ENCODE measurements at regions not wholly inside any gene's neighbourhood (a gene's known extent, or its start where the extent isn't known, plus 50 kb on each side); places are given as distances from the start of the nearest gene placed in this dataset.

DNA sequence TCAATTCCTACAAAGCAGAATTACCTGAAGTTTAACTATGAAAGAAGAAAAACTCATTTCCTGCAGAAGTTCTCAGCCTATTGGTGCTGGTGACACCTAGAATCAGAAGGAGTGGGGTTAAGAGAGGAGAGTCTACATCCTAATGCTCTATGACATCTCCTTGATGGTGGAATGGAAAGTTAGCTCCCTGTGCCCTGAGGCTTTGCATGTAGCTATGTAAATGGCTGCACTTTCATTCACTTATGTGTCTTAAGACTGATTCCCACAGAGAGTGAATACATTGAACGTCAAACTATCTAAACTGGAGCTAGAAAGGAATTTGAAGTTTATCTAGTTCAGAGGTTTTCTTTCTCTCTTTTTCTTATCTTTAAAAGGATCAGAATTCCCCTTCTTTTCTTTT is 52.1 kb upstream of the ADRB2 start:
- H3K4me3 ChIP-seq (ENCODE audit: low read depth, low read length): no peak overlapping the region
- DNase-seq (ENCODE audit: low read depth): no peak

DNA sequence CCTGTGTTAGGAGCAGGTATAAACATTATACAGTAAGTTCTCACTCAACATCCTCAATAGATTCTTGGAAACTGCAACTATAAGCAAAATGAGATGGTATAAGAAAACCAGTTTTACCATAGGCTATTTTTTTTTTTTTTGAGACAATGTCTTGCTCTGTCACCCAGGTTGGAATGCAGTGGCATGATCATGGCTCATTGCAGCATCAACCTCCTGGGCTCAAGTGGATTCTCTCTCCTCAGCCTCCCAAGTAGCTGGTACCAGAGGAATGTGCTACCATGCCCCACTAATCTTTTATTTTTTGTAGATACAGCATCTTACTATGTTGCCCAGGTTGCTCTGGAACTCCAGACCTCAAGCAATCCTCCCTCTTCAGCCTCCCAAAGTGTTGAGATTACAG is 50.1 kb upstream of the ADRB2 start:
- TF ChIP-seq, protein P1, sequence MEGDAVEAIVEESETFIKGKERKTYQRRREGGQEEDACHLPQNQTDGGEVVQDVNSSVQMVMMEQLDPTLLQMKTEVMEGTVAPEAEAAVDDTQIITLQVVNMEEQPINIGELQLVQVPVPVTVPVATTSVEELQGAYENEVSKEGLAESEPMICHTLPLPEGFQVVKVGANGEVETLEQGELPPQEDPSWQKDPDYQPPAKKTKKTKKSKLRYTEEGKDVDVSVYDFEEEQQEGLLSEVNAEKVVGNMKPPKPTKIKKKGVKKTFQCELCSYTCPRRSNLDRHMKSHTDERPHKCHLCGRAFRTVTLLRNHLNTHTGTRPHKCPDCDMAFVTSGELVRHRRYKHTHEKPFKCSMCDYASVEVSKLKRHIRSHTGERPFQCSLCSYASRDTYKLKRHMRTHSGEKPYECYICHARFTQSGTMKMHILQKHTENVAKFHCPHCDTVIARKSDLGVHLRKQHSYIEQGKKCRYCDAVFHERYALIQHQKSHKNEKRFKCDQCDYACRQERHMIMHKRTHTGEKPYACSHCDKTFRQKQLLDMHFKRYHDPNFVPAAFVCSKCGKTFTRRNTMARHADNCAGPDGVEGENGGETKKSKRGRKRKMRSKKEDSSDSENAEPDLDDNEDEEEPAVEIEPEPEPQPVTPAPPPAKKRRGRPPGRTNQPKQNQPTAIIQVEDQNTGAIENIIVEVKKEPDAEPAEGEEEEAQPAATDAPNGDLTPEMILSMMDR (IDR thresholded peaks at IDR 0.05; ENCODE audit: insufficient read depth, low read length, poor library complexity, severe bottlenecking): no peak
- no peak for DNase-seq (ENCODE audit: low read depth)
- H3K27me3 ChIP-seq (ENCODE audit: control insufficient read depth, insufficient read depth, low read length): no peaks in the 10 kb centered on the region
- no peaks in the 10 kb centered on the region for H3K36me3 ChIP-seq (ENCODE audit: control insufficient read depth, insufficient read depth, low read length)
- no peak overlapping the region for H3K4me3 ChIP-seq (ENCODE audit: low read depth, low read length)

More for the DNA sequence above, 52.1 kb upstream of the ADRB2 start:
- no peaks in the 10 kb centered on the region for H3K27me3 ChIP-seq (ENCODE audit: control insufficient read depth, insufficient read depth, low read length)
- no peaks in the 10 kb centered on the region for H3K36me3 ChIP-seq (ENCODE audit: control insufficient read depth, insufficient read depth, low read length)
- TF ChIP-seq, protein P1 (IDR thresholded peaks at IDR 0.05; ENCODE audit: insufficient read depth, low read length, poor library complexity, severe bottlenecking): no peak

All from kidney epithelial cell (primary cell).